H1 (cell line): ENCODE measurements at regions not wholly inside any gene's neighbourhood (a gene's known extent, or its start where the extent isn't known, plus 50 kb on each side); places are given as distances from the start of the nearest gene placed in this dataset.

Source experiments
- ATF2 ChIP-seq: IDR thresholded peaks from 2 replicates; pipeline ENCODE4 v1.6.1; 2012; ENCODE audit warnings: low read length, inconsistent platforms
- ATF3 ChIP-seq: IDR thresholded peaks from 2 replicates; pipeline ENCODE4 v1.6.1; 2011; ENCODE audit warnings: low read depth, mild to moderate bottlenecking, low read length; ENCODE audit not compliant: insufficient read depth
- BACH1 ChIP-seq: IDR thresholded peaks from 2 replicates; pipeline ENCODE4 v1.6.1; 2012; ENCODE audit warnings: low read length, improper control_type of control experiment
- CTCF ChIP-seq, 3 experiments: IDR thresholded peaks; 1 replicate in 2 of 3; 2 replicates in 1 of 3; pipeline versions ENCODE4 v1.5.1 to v1.6.1; 2011; ENCODE audit warnings: low read length in 3 of 3, mild to moderate bottlenecking in 3 of 3, inconsistent platforms in 2 of 3, low read depth in 1 of 3, moderate library complexity in 1 of 3; ENCODE audit not compliant: insufficient read depth in 1 of 3; ENCODE audit errors: control extremely low read depth in 1 of 3
- EP300 ChIP-seq, 2 experiments: IDR thresholded peaks; 1 replicate in 1 of 2; 2 replicates in 1 of 2; pipeline ENCODE4 v1.6.1; 2011 to 2012; ENCODE audit warnings: low read depth in 2 of 2, low read length in 2 of 2, mild to moderate bottlenecking in 2 of 2, borderline replicate concordance in 1 of 2, inconsistent platforms in 1 of 2, moderate library complexity in 1 of 2
- EZH2 ChIP-seq: fragments of 200-600 bp; sonication (generic); IDR thresholded peaks from 2 replicates; pipeline ENCODE4 v1.7.1; 2012; ENCODE audit warnings: low read depth, mild to moderate bottlenecking, moderate library complexity, low read length, inconsistent platforms; ENCODE audit not compliant: severe bottlenecking
- HDAC2 ChIP-seq, 2 experiments: fragments of 300-600 bp in 1 of 2; sonication (generic) in 1 of 2; IDR thresholded peaks; 2 replicates each; pipeline ENCODE4 v1.6.1; 2011 to 2012; ENCODE audit warnings: low read depth in 2 of 2, low read length in 2 of 2, mild to moderate bottlenecking in 2 of 2, moderate library complexity in 2 of 2, borderline replicate concordance in 1 of 2, inconsistent platforms in 1 of 2
- JUN ChIP-seq: IDR thresholded peaks from 2 replicates; pipeline ENCODE4 v1.6.1; 2011; ENCODE audit warnings: low read depth, mild to moderate bottlenecking, improper control_type of control experiment, low read length
- POLR2A ChIP-seq, 2 experiments: IDR thresholded peaks; 1 replicate in 1 of 2; 2 replicates in 1 of 2; pipeline ENCODE4 v1.6.1; 2011; ENCODE audit warnings: low read depth in 2 of 2, low read length in 2 of 2, mild to moderate bottlenecking in 2 of 2; ENCODE audit errors: control extremely low read depth in 1 of 2
- POLR2AphosphoS5 ChIP-seq: IDR thresholded peaks from 2 replicates; pipeline ENCODE4 v1.6.1; 2011; ENCODE audit warnings: low read depth, low read length
- RAD21 ChIP-seq, 2 experiments: IDR thresholded peaks in 1 of 2; conservative IDR thresholded peaks in 1 of 2; 2 replicates each; pipeline ENCODE4 v1.6.1; 2011; ENCODE audit warnings: low read depth in 2 of 2, low read length in 2 of 2, improper control_type of control experiment in 1 of 2, inconsistent platforms in 1 of 2, mild to moderate bottlenecking in 1 of 2, moderate library complexity in 1 of 2
- RNF2 ChIP-seq: fragments of 200-900, 300-1000 bp; sonication (generic); IDR thresholded peaks from 2 replicates; pipeline ENCODE4 v1.7.1; 2016; ENCODE audit warnings: borderline replicate concordance, low read depth, mild to moderate bottlenecking, antibody characterized with exemption, low read length; ENCODE audit not compliant: poor library complexity, severe bottlenecking; ENCODE audit errors: missing control alignments
- SIN3A ChIP-seq, 2 experiments: IDR thresholded peaks in 1 of 2; conservative IDR thresholded peaks in 1 of 2; 2 replicates each; pipeline ENCODE4 v1.6.1; 2011 to 2012; ENCODE audit warnings: low read length in 2 of 2, improper control_type of control experiment in 1 of 2, low read depth in 1 of 2, mild to moderate bottlenecking in 1 of 2
- TEAD4 ChIP-seq: IDR thresholded peaks from 2 replicates; pipeline ENCODE4 v1.6.1; 2012; ENCODE audit warnings: low read depth, low read length, inconsistent platforms, mixed read lengths

- TF ChIP-seq CTCF (IDR thresholded peaks at IDR 0.05; ENCODE audit: control extremely low read depth in 1 of 3, insufficient read depth in 1 of 3, low read depth in 1 of 3, low read length in 3 of 3), result no peak
- no peak for TF ChIP-seq BACH1
- no peak for TF ChIP-seq EZH2
- no peak for TF ChIP-seq POLR2AphosphoS5
- TF ChIP-seq JUN, result no peak
- no peak for TF ChIP-seq ATF2
- TF ChIP-seq ATF3, result no peak
- no peak for TF ChIP-seq RNF2
- no peak for TF ChIP-seq TEAD4
- TF ChIP-seq RAD21 (IDR thresholded peaks at IDR 0.05 in 1 of 2, conservative IDR thresholded peaks at IDR 0.05 in 1 of 2; ENCODE audit: low read depth in 2 of 2, low read length in 2 of 2), result no peak
- TF ChIP-seq POLR2A (IDR thresholded peaks at IDR 0.05; ENCODE audit: control extremely low read depth in 1 of 2, low read depth in 2 of 2, low read length in 2 of 2), result no peak
- TF ChIP-seq HDAC2 (IDR thresholded peaks at IDR 0.05; ENCODE audit: borderline replicate concordance in 1 of 2, low read depth in 2 of 2, low read length in 2 of 2), result no peak
- no peak for TF ChIP-seq SIN3A (conservative IDR thresholded peaks at IDR 0.05 in 1 of 2, IDR thresholded peaks at IDR 0.05 in 1 of 2; ENCODE audit: low read depth in 1 of 2, low read length in 2 of 2)
- TF ChIP-seq EP300 (IDR thresholded peaks at IDR 0.05; ENCODE audit: borderline replicate concordance in 1 of 2, low read depth in 2 of 2, low read length in 2 of 2), result no peak
These were observed 481.1 kb downstream of the TFAP2B start for GRCh38 chr6:51299621-51300380.
